ENCODE measurements at regions not wholly inside any gene's neighbourhood (a gene's known extent, or its start where the extent isn't known, plus 50 kb on each side); places are given as distances from the start of the nearest gene placed in this dataset.

DNA sequence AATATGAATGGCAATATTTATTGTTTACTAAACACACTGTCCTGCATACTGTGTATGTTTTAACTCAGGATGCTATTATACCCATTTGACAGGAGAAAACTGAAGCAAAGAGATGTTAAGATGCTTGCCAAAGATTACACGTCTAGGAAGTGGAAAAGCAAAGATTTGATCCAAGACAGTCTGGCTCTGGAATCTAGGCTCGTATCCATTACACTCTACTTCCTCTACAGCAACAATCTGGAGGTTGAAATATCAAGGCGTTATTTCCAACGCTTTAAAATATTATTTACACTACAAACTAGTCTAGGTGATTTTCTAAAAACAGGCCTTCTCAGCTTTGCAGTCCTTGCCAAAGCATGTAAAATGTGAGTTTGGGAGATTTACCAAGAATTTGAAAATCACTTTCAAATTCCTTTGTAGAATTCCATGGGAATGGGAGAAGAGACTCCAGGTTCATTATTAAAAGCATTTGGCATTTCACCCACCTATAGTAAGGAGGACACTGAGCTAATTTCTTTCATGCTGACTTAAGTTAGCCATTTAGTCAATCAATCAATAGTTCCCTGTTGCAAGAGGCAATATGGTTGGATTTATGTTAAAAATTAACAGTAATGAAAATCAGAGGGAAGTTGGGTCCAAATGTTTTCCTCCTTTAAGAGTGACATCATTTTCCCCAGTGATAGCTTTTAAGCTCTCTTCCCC, 356.3 kb upstream of the SMARCA2 start:
- POLR2A ChIA-PET: no interaction called here
- CTCF ChIA-PET: no interaction called here
- TF ChIP-seq CTCF (IDR thresholded peaks at IDR 0.05; ENCODE audit: insufficient read depth, low read length, missing control alignments): no peak
- DNase-seq (ENCODE audit: low read depth, low spot score): no peak
- no peak overlapping the region for H3K4me3 ChIP-seq (ENCODE audit: low read depth, low read length)

DNA sequence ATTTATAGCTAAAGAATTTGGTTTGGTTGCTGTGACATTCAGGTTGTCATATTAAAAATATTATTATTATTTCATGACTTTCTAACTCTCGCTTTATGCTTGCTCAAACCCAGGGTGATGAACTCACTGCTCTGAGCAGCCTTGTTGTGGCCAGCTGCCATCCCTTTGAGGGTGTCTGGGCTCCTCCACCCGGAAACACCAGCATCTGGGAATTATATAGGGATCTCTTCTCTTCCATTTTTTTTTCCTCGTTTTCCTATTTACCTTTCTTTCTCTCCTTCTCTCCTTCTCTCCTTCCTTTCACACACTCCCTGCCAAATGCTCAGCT, 355.8 kb upstream of the SMARCA2 start:
- POLR2A ChIA-PET: no interaction called here
- no peak for TF ChIP-seq CTCF (IDR thresholded peaks at IDR 0.05; ENCODE audit: insufficient read depth, low read length, missing control alignments)
- no peak for DNase-seq (ENCODE audit: low read depth, low spot score)

DNA sequence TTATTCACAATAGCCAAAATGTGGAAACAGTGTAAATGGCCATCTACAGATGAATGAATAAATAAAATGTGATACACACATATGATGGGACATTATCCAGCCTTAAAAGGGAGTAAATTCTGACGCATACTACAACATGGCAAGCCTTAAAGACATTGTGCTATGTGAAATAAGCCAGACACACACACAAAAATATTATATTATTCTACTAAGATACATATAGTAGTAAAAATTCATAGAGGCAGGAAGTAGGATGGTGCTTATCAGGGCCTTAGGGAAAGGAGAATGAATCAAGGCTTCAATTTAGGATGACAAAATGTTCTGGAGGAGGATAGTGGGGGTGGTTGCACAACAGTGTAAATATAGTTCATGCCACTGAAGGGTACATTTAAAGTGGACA, 346.7 kb upstream of the SMARCA2 start:
- H3K4me3 ChIP-seq (ENCODE audit: low read depth, low read length): no peak overlapping the region
- no peak for TF ChIP-seq CTCF (IDR thresholded peaks at IDR 0.05; ENCODE audit: insufficient read depth, low read length, missing control alignments)
- DNase-seq (ENCODE audit: low read depth, low spot score): no peak
- POLR2A ChIA-PET: no interaction called here
- CTCF ChIA-PET: no interaction called here

More for the DNA sequence above, 355.8 kb upstream of the SMARCA2 start:
- no peak overlapping the region for H3K4me3 ChIP-seq (ENCODE audit: low read depth, low read length)
- CTCF ChIA-PET: no interaction called here

GRCh38 chr9:1673300-1673699, 341.8 kb upstream of the SMARCA2 start:
- TF ChIP-seq CTCF (IDR thresholded peaks at IDR 0.05; ENCODE audit: insufficient read depth, low read length, missing control alignments): no peak
- DNase-seq (ENCODE audit: low read depth, low spot score): no peak
- ChIA-PET CTCF (no interaction called here), POLR2A (no interaction called here)
- no peak overlapping the region for H3K4me3 ChIP-seq (ENCODE audit: low read depth, low read length)

DNA sequence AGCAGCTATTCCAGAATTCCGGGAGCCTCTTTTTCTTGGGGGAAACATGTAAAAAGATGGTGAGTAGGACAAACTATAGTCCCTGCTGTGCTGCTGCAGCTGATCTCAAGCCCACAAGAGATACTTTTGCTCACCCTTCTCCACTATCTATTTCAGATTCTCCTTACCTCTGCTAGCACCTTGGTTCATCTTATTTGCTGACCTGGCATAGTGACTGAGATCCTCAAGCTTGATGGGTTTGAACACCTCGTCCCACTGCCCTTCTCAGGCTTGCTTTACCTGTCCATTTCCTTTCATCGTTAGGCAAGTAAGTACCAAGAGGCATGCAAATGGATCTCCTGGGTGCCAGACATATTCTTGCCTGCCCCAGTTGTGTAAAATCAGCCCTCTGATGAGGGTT, 338.4 kb upstream of the SMARCA2 start:
- POLR2A ChIA-PET: no interaction called here
- no peak overlapping the region for H3K4me3 ChIP-seq (ENCODE audit: low read depth, low read length)
- TF ChIP-seq CTCF (IDR thresholded peaks at IDR 0.05; ENCODE audit: insufficient read depth, low read length, missing control alignments): no peak
- CTCF ChIA-PET: no interaction called here
- no peak for DNase-seq (ENCODE audit: low read depth, low spot score)

- ChIA-PET CTCF (no interaction called here), POLR2A (no interaction called here)
- DNase-seq (ENCODE audit: low read depth, low spot score): no peak
- TF ChIP-seq CTCF (IDR thresholded peaks at IDR 0.05; ENCODE audit: insufficient read depth, low read length, missing control alignments): no peak
- no peak overlapping the region for H3K4me3 ChIP-seq (ENCODE audit: low read depth, low read length)
These were observed 331.2 kb upstream of the SMARCA2 start for GRCh38 chr9:1683951-1684350.

All from AG04449 (cell line).